ENCODE measurements at regions not wholly inside any gene's neighbourhood (a gene's known extent, or its start where the extent isn't known, plus 50 kb on each side); places are given as distances from the start of the nearest gene placed in this dataset.

GRCh38 chr10:131781076-131781475 lies 119.7 kb upstream of the PPP2R2D start:
- TF ChIP-seq, protein P1, sequence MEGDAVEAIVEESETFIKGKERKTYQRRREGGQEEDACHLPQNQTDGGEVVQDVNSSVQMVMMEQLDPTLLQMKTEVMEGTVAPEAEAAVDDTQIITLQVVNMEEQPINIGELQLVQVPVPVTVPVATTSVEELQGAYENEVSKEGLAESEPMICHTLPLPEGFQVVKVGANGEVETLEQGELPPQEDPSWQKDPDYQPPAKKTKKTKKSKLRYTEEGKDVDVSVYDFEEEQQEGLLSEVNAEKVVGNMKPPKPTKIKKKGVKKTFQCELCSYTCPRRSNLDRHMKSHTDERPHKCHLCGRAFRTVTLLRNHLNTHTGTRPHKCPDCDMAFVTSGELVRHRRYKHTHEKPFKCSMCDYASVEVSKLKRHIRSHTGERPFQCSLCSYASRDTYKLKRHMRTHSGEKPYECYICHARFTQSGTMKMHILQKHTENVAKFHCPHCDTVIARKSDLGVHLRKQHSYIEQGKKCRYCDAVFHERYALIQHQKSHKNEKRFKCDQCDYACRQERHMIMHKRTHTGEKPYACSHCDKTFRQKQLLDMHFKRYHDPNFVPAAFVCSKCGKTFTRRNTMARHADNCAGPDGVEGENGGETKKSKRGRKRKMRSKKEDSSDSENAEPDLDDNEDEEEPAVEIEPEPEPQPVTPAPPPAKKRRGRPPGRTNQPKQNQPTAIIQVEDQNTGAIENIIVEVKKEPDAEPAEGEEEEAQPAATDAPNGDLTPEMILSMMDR (IDR thresholded peaks at IDR 0.05) = no peak
- TF ChIP-seq POLR2AphosphoS5 (IDR thresholded peaks at IDR 0.05) (no peak), POLR2A (IDR thresholded peaks at IDR 0.05) (no peak)
- intact Hi-C loops (cut with DNase I) = no loop called here
- Histone ChIP-seq H3K9me3 (no peaks in the 10 kb centered on the region), H3K27ac (no peak overlapping the region), H3K4me3 (no peak overlapping the region), H3K27me3 (replicated peaks; ENCODE audit: insufficient read depth) (no peaks in the 10 kb centered on the region), H3K36me3 (no peaks in the 10 kb centered on the region), H3K4me1 (replicated peaks) (no peaks in the 10 kb centered on the region)
- 92% methylated on average over 6 of the region's 6 CpGs for WGBS
- DNase-seq (ENCODE audit: low spot score) = no peak

DNA sequence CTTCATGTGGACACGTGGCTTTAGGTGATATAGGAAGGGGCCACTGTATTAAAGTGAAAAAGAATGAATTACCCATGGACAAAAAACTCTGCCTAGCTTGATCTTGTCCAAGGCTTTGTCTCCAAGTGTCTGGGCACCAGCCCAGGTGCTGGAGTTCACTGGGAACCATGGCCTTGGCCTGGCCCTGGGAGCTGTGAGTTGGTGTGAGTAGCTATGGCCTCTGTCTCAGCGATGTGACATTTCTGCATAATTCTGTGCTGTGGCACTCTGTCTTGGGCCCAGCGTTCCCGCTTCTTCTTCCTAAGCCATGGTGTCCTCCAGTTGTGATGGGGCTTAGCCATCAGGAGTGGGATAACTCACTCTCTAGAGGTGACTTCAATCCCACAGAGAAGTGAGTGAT lies 119.0 kb upstream of the PPP2R2D start:
- Histone ChIP-seq H3K27ac (no peak overlapping the region), H3K27me3 (replicated peaks; ENCODE audit: insufficient read depth) (no peaks in the 10 kb centered on the region), H3K4me3 (no peak overlapping the region), H3K9me3 (no peaks in the 10 kb centered on the region), H3K4me1 (replicated peaks) (no peaks in the 10 kb centered on the region), H3K36me3 (no peaks in the 10 kb centered on the region)
- intact Hi-C loops (cut with DNase I) = no loop called here
- TF ChIP-seq, protein P1 (IDR thresholded peaks at IDR 0.05) = no peak
- TF ChIP-seq POLR2A (IDR thresholded peaks at IDR 0.05) = no peak
- TF ChIP-seq POLR2AphosphoS5 (IDR thresholded peaks at IDR 0.05) = no peak
- no peak for DNase-seq (ENCODE audit: low spot score)
- 96% methylated on average over 4 of the region's 4 CpGs for WGBS

DNA sequence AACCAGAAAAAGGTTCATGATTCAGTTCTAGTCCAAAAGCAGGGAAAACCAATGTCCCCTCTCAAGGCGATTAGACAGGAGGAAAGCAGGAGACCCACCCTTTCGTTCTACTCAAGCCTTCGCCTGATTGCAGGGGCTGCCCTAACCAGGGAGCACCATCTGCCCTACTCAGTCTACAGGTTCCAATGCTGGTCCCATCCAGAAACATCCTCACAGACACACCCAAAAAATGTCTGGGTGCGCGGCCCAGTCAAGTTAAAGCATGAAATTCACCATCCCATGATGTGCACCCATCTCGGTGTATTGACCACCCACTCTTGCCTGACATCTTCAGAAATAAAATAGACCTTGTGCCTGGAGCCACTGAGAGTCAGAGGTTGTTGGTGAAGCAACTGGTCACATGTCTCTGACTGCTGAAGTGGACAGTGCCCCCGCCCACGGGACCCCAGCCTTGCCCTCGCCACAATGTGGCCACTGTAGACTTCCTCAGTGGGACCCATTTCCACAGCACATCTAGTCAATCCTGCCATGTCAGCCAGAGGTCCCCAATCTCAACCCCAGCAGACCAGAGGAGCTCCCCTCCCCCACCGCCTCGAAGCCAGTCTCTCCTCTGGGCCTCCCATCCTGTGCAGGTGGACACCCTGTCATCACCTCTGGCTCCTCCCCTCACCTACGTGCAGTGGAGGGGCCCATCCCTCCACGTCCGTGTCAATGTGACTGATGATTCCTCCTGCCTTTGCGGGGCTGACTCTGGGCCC lies 116.3 kb upstream of the PPP2R2D start:
- Histone ChIP-seq H3K36me3 (no peaks in the 10 kb centered on the region), H3K27me3 (replicated peaks; ENCODE audit: insufficient read depth) (no peaks in the 10 kb centered on the region), H3K9me3 (no peaks in the 10 kb centered on the region), H3K4me1 (replicated peaks) (no peaks in the 10 kb centered on the region), H3K27ac (no peak overlapping the region), H3K4me3 (no peak overlapping the region)
- WGBS = 89% methylated on average over 15 of the region's 15 CpGs
- TF ChIP-seq POLR2AphosphoS5 (IDR thresholded peaks at IDR 0.05) = no peak
- TF ChIP-seq POLR2A (IDR thresholded peaks at IDR 0.05) = no peak
- TF ChIP-seq, protein P1 (IDR thresholded peaks at IDR 0.05) = no peak
- no peak for DNase-seq (ENCODE audit: low spot score)
- intact Hi-C loops (cut with DNase I) = no loop called here

- H3K27ac ChIP-seq = no peak overlapping the region
- DNase-seq (ENCODE audit: low spot score) = no peak
- no peaks in the 10 kb centered on the region for H3K27me3 ChIP-seq (replicated peaks; ENCODE audit: insufficient read depth)
- H3K4me3 ChIP-seq = no peak overlapping the region
- TF ChIP-seq, protein P1 (IDR thresholded peaks at IDR 0.05) = no peak
- TF ChIP-seq POLR2A (IDR thresholded peaks at IDR 0.05) (no peak), POLR2AphosphoS5 (IDR thresholded peaks at IDR 0.05) (no peak)
- no peaks in the 10 kb centered on the region for H3K9me3 ChIP-seq
- WGBS = 81% methylated on average over 11 of the region's 11 CpGs
- intact Hi-C loops (cut with DNase I) = no loop called here
- no peaks in the 10 kb centered on the region for H3K4me1 ChIP-seq (replicated peaks)
- H3K36me3 ChIP-seq = no peaks in the 10 kb centered on the region
These were observed 115.7 kb upstream of the PPP2R2D start for GRCh38 chr10:131785121-131785460.
